Astrocyte of the hippocampus (primary cell): ENCODE measurements at regions not wholly inside any gene's neighbourhood (a gene's known extent, or its start where the extent isn't known, plus 50 kb on each side); places are given as distances from the start of the nearest gene placed in this dataset.

Experiments
- DNase-seq: peaks from one replicate; pipeline ENCODE4 v3.0.0; 2011; ENCODE audit warnings: low read depth, low spot score

DNA sequence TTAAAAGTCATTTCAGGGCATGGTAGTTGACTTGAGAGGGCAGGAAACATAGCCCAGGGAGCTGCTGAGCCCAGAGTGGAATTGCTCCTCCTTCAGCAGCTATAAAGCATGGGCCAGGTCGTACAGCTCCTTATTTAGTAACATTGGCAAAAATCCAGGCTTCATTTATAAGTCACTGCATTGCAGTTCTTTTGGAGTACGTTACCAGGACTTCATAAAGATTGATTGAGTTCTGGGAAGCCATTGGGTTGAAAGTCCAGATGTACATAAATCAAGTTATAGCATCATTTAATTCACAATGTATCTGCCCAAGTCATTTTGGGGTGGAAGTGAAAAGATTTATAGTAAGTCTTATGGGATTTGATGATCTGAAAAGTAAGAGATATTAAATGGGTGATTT lies 53.0 kb upstream of the ANKEF1 start:
- no peak for DNase-seq

DNA sequence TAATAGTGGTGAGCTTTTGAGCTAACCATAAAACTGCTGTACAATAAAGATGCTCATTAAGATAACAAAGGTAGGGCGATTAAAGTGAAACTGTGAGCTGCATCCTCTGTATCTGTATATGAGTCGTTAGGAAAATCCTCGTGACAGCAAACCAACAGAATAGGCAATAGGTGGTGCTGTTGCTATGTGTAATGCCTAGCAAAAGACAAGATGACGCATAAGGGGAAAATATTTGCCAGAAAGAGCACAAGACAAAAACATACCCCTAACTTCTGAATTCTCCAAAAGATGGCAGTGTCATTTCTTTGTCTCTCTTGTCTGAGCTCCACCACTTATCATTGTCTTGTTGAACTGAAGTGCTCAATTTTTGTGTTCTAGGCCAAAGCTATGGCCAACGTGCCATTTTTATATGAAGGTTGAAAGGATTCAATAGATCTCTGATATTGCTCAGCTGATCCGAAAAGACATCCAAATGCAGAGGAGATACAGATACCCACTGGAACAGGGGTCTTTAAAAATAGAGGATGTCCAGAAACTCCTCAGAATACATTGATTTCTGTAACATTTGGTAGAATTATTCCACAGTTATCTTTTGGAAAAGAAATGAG lies 56.3 kb upstream of the ANKEF1 start:
- DNase-seq = peak; percentile 87

DNA sequence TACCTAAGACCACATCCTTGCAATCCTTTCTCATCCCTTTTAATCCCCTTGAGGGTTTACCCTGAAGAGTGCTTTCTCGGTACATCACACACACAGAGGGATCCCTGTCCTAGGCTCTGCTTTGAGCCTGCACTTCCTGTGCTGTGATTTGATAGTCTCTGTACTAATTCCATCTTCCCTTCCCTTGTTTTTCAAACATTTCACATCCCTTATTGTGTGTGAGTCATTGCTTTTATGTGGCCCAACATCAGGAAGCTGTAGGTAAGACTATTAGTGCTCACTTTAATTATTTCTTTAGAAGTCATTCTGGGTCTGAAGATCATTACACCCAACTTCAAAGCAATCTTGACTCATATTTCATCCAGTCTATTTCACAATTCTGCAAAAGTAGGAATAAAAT lies 57.2 kb upstream of the ANKEF1 start:
- DNase-seq = no peak

DNA sequence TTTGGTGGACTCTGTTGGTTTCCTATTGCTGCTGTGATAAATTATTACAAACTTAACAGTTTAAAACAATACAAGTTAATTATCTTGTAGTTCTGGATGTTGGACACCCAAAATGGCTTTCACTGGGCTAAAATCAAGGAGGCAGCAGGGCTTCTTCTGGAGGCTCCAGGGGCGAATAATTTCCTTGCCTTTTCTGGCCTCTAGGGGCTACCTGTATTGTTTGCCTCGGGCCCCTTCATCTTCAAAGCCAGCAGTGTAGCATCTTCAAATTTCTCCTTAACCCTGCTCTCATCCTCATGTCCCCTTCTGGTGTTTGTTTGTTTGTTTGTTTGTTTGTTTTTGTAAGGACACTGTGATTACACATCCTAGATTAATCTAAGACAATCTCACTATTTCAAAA lies 60.5 kb upstream of the ANKEF1 start:
- DNase-seq = no peak

DNA sequence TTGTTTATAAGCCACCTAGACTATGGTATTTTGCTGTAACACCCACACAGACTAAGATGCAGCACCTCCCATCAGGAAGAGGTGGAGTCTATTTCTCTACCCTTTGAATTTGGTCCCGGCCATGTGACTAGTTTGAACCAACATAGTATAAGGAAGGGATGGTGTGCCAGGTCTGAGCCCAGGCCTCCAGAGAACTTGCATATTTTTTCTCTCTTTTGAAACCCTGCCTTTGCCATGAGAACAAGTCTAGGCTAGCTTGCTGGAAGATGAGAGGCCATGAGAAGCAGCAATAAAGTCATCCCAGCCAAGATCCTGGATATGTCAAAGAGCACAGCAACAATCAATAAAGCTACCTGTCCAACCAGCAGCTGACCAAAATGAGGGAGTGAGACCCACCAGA lies 63.0 kb upstream of the ANKEF1 start:
- no peak for DNase-seq

DNA sequence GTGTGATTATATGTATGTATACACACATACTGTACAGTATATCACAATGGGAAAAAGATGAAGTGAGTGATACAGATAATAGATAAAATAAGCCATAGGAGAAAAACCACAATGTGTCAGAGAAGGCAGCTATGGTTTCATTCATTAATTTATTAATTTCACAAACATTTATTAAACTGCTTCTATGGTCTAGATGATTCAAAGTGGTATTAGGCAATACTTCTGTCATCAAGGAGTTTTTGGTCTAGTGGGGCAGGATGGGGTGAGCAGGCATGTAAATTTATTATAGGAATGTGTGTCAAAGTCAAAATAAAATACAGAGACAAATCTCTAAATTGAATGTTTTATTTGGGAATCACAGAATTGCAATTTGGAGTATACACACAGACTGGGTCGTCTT lies 65.2 kb upstream of the ANKEF1 start:
- DNase-seq = no peak

DNA sequence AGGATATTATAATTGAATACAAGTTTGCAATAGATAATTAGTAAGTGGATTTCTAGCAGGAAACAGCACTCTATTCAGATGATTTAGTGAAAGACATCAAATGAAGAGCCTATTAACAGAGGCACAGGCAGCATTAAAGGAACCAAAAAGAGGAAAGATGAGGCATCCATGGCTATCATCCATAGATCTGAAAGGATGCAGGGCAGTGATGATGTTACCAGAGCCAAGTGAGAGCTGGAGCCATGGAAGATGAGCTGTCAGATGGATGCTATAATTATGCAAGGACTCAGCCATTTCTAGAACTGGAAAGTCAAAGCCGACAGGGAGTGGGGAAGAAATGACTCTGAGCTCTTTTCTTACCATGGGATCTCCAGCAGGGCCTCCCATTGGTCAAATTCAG lies 66.8 kb upstream of the ANKEF1 start:
- no peak for DNase-seq

DNA sequence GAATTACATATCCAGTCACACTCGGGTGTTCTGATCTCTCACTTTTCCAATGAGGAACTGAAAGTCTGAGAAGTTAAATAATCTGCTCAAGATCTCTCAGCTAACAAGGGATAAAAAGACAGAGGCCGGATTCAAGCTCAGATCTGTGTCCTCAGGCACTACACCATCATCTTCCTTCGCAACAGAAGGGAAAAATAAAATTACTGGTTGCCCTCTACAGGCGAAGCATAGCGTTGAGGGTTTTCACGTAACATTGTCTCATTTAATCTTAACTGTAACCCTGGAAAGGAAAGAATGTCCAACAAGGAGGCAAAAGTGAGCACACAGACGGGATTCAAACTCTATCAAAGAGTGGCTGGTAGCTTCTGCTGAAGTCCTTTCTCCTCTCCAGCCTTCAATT lies 67.8 kb upstream of the ANKEF1 start:
- DNase-seq = no peak

DNA sequence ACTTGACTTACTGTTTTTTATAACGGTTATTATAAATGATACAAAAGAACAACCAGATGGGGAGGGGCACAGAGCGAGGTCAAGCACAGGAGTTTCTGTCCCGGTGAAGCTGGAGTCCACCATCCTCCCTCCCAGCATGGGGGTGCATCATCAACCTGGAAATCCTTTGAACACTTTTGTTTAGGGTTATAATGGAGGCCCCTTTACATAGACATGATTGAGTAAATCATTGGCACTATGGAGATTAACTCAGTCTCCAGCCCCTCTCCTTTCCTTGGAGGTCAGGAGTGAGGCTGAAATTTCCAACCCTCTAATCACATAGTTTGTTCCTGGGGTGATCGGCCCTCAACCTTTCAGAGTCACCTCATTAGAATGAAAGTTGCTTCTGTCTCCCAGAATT lies 71.8 kb upstream of the ANKEF1 start:
- DNase-seq = no peak

DNA sequence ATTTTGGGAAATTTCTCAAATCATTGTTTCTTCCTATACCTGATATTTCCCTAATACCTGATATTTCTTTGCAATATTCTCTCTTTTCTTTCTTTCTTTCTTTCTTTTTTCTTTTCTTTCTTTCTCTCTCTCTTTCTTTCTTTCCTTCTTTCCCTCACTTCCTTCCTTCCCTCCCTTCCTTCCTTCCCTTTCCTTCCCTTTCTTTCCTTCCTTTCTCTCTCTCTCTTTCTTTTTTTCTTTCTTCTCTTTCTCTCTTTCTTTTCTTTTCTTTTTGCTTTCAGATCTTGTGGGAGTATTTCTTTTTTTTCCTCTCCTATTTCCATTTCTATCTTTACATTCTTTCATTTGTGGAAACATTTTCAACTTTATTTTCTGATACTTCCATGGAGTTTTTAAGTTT lies 76.1 kb upstream of the ANKEF1 start:
- DNase-seq = no peak

DNA sequence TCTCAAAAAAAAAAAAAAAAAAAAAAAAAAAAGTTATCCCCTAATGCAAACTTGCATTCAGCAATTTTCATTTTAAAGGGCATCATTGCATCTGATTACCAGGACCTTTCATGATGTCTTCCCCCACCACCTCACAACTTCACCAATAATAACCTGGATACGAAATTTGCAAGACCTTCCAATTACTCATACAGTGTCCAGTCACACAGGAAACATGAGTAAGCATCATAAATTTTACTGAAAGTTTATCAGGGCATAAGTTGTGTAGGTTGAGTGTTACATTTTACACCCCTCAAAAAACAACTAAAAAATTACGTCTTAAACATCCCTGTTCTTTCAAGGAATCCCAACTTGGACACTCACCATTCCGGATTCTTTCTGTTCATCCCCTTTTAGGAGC lies 79.1 kb upstream of the ANKEF1 start:
- DNase-seq = no peak

DNA sequence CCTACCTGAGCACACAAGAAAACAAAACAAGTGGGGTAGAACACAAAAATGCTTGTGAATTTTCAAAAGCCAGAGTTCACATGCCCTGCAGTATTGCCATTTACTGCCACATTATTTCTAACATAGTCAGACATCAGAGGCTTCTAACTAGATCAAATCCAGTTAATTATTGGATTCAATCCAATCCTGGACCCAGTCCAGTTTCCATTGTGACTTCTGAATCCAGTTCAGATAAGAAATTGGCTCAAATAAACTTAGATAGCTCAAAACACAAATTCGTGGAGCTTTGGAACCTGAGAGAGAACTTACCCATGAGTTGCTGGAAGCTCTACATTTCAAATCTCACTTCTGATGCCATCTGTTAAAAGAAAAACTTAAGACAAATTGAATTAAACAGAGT lies 85.2 kb upstream of the ANKEF1 start:
- peak; percentile 27 for DNase-seq

DNA sequence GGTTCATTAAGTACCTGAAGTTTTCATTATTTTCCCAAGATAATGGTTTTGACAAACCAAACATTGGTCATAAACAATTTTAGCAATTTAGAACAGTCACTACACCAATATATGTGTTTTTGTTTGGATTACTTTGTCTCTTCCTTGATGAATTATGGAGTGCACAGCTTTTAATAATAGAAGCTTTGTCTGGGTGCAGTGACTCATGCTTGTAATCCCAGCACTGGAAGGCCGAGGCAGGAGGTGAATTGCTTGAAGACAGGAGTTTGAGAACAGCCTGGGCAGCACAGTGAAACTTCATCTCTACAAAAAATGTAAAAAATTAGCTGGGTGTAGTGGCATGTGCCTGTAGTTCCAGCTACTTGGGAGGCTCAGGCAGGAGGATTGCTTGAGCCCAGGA lies 89.4 kb upstream of the ANKEF1 start:
- DNase-seq = peak; percentile 77

DNA sequence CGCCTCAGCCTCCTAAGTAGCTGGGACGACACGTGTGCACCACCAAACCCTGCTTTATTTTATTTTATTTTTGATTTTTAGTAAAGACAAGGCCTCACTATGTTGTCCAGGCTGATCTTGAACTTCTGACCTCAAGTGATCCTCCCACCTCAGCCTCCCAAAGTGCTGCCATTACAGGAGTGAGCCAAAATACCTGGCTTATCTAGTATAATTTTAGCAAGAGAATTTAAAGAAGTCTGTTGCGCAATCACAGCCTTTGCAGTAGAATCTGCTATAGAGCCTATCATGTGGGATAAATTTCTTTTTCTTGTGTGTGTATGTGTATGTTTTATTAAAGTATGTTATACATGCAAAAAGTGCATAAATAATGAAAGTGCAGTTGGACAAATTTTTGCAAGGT lies 92.1 kb upstream of the ANKEF1 start:
- no peak for DNase-seq

DNA sequence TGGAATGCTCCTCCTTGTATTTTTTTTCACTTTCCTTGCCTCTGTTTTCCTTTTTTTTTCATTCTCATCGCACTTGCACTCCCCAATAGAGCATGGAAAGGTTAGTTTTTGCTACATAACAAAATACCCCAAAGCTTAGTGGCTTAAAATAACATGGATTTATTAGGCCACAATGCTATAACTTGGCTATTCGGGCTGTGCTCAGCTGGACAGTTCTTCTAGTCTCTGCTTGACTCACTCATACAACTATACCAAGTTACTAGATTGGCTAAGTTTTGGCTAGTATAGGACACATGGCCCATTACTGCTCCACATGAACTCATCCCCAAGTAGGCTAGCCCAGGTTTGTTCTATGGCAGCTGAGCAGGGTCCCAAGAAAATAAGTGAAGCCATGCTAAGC lies 94.5 kb upstream of the ANKEF1 start:
- no peak for DNase-seq

DNA sequence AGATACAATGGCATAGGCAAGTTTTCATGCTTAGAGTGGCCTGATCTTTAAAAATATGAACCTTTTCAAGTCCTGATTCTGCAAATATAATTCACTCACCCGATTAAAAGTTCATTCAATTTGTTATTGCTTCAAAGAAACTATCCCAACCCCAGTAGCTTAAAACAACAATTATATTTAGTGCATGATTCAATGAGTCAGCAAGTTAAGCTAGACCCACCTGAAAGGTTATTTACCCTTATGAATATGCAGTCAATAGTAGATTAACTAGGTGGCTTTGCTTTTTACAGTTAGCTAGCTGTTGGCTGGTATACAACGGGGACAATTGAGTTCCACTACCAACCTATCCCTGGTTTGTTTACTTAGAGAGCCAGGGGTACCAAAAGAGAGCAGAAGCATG lies 95.6 kb upstream of the ANKEF1 start:
- DNase-seq = no peak

DNA sequence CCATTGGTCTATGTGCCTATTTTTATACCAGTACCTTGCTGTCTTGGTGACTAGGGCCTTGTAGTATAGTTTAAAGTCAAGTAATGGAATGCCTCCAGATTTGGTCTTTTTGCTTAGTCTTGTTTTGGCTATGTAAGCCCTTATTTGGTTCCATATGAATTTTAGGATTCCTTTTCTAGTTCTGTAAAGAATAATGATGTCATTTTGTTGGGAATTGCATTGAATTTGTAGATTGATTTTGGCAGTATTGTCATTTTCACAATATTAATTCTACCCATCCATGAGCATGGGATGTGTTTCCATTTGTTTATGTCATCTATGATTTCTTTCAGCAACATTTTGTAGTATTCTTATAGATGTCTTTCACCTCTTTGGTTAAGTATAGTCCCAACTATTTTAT lies 96.4 kb upstream of the PAK5 start:
- DNase-seq = no peak

DNA sequence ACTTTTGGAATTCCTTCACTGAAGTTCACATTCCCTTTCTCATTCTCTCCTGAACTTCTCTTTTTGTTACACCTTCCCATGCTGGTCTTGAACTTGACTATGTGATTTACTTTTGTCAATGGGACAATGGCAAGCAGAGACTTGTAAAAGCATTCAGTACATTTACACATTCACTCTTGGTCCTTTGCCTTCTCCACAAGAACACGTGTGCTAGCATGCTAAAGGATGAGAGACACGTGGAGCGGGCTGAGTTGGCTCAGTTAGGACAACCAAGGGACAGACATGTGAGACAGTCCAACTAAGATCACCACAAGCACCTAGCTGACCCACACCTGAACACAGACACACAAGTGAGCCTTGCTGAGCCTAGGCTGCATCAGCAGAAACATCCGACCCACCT lies 91.3 kb upstream of the PAK5 start:
- DNase-seq = no peak

DNA sequence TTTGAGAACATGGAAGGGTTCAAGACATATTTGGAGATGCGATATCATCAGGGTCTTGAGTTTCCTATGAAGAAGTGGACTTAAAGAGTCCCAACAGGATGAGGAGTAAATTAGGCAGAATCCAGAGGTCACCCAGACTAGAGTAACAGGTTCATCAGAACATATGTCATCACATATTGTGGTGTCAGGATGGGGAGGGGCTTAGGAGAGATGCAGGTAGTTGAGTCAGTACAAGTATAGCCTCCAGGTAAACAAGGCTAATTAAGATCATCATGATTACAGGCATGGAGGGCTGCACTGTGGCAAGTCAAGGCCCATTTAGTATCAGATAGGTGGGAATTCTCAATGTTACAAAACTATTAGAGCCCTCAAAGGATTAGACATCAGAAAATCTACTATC lies 90.1 kb upstream of the PAK5 start:
- DNase-seq = no peak

DNA sequence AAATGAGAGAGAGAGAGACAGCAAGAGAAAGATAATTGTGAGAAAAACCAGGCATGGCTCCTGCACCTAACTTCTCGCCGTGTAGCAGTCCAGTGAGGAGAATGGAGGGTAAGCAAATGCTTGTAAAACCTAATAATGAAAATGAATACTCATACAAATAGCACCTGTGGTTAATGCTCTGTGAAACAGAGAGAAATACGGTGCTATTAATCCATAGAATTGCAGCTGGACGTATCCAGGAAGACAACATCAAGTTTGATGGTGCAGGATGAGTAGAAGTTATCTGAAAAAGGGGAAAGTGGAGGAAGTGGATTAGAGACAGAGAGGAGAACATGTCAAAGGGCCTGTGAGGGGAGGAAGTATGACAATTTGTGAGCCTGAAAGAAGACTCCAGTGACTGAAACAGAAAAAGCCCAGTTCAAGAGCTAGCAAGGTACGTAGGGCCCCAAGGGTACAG lies 89.4 kb upstream of the PAK5 start:
- DNase-seq = no peak

DNA sequence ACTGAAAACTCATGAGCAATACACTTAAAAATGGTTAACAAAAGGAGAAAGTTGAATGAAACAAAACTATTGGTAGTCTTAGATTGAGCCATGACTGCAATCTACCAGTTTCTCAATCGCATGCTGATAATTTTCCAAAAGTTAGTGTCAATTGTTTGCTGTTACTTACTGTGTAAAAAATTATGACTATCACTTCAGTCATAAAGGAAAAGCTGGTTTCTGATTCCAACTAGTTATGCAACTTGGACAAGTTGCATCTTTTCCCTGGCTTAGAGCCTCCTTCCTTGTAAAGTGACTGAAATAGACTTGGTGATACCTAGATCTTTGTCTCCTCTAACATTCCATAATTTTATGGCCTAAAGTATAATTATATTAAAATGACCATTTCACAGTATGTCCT lies 88.3 kb upstream of the PAK5 start:
- no peak for DNase-seq

DNA sequence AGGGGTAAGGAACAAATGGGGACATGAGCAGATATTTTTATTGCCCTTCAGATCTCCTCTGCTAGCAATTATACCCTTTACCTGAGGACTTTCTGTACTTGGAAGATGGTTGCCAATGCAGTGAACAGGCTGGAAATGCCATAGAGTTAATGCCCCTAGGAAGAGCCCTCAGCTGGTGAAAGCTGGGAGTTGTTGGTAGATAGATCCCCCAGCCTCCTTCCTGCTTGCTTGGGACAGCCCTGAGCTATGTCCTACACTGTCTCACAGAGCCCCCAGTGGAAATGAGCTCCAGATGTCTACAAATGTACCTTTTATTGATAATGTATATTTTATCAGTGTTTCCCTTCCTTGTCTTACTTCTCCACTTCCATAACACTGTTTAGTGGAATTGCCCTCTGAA lies 87.6 kb upstream of the PAK5 start:
- DNase-seq = no peak

DNA sequence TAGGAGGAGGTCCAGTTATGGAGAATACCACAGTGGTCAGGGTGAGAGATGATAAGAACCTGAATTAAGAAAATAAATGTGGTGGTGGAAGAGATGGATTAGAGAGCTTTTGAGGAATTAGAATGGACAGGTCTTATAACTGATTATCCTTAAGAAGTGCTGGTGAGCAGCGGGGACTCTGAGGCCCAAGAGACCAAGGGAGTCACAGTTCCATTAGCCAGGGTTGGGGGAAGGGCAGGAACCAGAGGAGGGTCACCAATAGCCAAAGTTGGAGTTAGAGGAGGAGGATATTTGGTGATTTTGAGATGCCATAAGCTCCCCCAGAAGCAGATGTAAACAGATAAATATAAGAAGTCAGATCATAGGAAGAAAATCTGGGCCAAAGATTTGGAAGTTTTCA lies 87.1 kb upstream of the PAK5 start:
- no peak for DNase-seq

DNA sequence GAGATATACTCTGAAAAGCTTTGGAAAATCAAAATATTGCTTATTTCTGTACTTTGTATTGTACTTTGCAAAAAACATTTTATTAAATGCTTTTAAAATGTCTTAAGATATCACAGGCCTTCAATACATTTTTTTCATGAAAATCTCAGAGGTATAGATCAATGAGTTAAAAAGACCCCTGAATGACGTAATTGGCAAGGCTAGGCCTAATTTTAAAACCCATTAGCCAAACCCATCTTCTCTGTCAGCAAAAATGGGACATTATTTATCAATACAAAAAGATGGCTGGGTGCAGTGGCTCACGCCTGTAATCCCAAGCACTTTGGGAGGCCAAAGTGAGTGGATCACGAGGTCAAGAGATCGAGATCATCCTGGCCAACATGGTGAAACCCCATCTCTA lies 84.8 kb upstream of the PAK5 start:
- DNase-seq = no peak

DNA sequence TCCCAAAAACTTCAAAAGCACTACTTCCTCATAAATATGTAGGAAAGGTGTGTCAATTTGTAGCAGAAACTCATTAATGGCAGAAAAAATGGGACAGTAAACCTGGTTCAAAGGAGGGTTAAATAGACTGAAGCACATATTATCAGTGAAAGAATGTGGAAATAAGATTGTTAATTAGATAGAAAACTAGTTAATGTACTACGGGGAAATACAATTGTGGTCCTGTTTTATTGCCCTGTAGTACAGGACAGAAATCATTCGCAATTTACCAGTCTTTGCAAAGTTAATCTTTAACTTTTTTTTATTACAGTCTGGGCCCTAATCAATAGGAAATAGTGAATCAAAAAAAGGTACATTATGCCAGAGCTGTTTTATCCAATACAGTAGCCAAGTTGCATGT lies 82.0 kb upstream of the PAK5 start:
- DNase-seq = no peak
